ENCODE measurements at regions not wholly inside any gene's neighbourhood (a gene's known extent, or its start where the extent isn't known, plus 50 kb on each side); places are given as distances from the start of the nearest gene placed in this dataset.
A peak's percentile ranks its signal among the peaks of the same experiment; 100 is the strongest.
"Not testable (repeated sequence)": the region's sequence is repeated elsewhere in the genome, so short reads cannot be mapped to it uniquely, and the experiment has no call there.

DNA sequence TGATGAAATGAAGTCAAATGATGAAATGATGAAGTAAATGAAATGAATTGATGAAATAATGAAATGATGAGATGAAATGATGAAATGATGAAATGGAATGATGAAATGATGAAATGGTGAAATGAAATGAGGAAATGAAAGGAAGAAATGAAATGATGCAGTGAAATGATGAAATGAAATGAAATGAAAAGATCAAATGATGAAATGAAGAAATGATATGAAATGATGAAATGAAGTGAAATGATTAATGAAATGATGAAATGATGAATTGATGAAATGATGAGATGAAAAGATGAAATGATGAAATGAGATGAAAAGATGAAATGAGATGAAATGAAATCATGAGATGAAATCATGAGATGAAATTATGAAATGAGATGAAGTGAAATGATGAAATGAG, 139.2 kb upstream of the ERV3-1 start:
- DNase-seq = not testable (repeated sequence)

DNA sequence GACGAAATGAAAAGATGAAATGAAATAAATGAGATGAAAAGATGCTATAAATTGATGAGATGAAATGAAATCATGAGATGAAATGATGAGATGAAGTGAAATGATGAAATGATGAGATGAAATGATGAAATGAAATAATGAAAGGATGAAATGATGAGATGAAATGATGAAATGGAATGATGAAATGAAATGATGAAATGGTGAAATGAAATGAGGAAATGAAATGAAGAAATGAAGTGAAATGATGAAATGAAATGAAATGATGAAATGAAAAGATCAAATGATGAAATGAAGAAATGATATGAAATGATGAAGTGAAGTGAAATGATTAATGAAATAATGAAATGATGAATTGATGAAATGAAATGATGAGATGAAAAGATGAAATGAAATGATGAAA, 138.5 kb upstream of the ERV3-1 start:
- DNase-seq = not testable (repeated sequence)

DNA sequence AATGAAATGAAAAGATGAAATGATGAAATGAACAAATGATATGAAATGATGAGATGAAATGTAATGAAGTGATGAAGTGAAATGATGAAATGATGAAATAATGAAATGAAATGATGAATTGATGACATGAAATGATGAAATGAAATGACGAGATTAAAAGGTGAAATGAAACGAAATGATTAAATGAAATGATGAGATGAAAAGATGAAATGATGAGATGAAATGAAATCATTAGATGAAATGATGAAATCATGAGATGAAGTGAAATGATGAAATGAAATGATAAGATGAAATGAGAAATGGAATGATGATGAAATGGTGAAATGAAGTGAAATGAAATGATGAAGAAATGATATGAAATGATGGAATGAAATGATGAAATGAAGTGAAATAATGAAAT, 138.1 kb upstream of the ERV3-1 start:
- not testable (repeated sequence) for DNase-seq

DNA sequence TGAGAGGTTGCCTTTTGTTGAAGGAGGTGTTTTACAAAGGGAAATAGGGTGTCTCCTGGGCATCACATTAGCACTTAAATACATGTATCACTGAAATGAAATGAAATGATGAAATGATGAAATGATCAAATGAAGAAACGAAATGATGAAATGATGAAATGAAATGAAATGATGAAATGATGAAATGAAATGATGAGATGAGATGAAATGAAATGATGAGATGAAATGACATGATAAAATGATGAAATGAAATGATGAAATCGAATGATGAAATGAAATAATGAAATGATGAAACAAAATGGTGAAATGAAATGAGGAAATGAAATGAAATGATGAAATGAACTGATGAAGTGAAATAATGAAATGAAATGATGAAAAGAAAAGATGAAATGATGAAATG, 137.6 kb upstream of the ERV3-1 start:
- not testable (repeated sequence) for DNase-seq

DNA sequence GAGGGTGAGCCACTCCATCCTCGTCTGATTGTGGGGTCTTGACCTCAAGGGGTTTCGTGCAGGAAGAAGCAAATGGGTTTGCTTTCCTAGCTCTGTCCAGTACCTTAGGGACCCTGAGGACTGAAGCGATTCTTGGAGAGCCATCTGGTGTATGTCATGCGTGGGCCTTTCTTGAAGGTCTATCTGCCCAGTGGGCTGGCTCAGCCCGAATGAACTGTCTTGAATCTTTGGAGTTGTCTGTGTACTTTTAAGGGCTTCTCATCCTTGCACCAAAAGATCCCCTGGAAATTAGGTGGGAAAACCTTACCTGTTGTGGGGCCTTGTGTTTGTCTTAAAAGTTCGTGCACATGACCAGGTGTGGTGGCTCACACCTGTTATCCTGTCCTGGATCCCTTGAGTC, 135.4 kb upstream of the ERV3-1 start:
- not testable (repeated sequence) for DNase-seq

DNA sequence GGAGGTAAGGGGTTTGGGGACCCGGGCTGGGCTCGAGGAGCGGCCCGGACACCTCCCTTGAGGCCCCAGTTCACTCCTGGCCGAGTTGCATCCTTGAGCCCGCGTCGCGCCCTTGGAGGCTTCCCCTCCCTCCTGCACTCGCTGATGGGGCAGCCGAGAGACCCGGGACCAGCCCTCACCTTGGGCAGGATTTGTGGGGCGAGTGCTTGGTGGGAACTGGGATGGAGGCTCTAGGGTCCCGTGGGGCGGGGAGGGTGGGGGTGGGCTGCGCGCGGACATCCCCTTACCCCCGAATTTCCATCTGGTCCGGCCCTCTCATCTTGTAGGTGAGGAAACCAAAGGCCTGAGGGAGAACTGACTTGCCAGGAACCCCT, 134.9 kb upstream of the ERV3-1 start:
- not testable (repeated sequence) for DNase-seq

DNA sequence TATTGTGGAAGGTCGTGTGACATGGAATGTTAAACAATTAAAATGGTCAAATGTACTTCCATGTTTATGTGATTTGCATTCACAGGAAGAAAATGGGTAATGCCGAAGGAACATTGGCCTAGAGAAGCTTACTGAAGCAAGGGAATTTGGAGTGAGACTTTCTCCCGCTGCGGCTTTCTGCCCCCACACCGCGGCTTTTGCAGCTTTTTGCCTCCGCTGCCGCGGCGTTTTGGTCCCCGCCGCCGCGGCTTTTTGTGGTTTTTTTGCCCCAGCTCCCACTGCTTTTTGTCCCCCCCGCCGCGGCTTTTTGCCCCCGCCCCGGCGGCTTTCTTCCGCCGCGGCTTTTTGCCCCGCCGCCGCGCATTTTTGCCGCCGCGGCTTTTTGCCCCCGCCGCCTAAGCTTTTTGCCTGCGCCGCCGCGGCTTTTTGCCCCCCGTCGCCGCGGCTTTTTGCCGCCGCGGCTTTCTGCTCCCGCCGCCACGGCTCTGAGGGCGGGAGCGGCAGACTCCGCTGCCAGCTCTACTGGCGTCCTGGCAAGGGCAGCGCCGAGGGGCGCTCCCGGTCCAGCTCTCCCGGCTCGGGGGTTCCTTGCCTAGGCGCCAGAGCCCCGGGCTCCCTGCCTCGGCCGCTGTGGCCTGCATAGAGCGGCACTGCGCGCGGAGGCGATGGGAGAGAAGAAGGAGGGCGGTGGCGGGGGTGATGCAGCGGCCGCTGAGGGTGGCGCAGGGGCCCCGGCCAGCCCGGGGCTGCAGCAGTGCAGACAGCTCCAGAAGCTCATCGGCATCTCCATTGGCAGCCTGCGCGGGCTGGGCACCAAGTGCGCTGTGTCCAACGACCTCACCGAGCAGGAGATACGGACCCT, 134.3 kb upstream of the ERV3-1 start:
- DNase-seq = not testable (repeated sequence)

DNA sequence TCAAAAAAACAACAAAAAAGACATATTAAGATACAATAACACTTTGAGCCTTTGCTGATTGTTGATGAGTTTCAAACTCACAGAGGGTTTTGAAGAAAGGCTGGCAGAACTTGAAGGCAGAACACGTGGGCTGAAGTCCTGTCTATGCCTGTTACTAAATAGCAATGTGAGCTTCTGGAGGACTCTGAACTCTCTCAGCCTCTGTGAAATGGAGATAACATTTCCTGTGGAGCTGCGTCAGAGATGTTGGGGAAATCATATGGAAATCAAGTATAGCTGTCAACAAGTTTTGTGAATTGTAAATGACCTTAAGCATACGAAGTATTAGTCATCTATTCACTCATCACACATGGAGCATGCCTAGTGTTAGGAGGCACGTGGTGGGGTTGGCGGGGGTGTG, 130.4 kb upstream of the ERV3-1 start:
- not testable (repeated sequence) for DNase-seq

DNA sequence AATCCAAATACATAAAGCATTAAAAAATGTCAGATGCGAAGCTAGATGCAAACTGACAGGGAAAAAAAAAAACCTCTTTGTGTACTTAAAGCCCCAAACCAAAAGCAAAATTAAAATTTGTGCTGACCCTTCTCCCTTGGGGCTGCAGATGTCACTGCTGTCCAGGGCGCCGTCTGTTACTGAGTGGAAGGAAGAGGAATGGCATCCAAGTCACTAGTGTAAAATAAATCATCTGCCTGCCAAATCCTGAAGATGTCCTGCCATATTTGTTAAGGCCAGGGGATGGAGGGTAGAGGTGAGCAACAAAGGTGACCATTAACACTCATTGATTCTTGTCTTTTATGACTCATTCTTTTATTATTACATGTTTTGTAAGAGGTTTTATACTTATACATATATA, 126.6 kb upstream of the ERV3-1 start:
- DNase-seq = not testable (repeated sequence)

DNA sequence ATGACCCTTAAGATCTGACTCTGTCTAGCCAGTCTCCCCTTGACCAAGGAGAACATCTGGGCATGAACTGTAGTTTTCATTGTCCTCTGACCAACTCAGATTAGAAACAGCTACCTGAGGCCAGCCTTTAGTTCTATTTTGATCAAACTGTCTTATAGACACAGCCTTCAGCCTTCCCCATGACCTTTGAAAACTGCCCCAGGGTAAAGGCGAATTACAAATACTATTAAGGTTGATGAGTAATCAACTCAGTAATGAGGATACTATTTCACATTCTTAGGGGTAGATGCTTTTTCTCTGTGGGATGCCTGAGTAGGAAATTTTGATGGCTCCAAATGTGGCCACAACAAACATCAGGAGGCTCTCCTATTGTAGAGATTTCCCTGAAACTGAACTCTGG, 125.8 kb upstream of the ERV3-1 start:
- not testable (repeated sequence) for DNase-seq

DNA sequence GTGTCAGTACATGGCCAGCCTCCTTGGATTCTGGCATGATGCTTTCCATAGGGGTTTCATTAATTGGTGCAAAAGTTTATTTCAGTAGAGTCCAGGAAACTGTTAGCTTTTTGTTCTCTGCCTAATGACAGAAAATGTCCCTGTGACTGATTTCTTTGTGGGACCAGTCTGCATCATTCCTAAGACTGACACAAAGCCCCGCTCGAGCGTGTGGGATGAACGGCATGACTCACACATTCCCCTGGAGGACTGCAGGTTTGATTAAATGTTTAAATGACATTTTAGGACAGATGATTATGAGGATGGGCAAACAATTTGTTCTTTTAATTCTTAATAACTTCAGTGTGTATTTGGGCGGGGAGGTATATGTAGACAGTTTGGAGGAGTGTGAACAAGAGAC, 120.9 kb upstream of the ERV3-1 start:
- not testable (repeated sequence) for DNase-seq

DNA sequence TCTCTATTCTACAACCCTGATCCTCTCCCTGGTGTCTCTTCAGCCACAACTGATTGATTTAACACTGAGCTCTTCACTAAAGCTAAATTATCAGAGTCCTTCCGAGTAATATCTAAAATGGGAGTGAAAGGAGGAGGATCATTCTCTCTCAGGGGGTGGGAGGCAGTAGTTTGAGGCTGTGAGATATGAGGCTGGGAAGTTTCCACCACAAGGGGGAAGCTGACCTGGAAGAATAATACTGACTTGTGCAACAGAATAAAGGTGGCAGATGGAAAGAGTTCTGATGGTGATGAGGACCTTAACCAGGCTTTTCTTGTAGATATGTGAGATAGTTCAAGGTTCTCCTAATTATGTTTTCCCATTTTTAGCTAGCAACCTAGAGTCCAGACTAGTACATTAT, 118.1 kb upstream of the ERV3-1 start:
- not testable (repeated sequence) for DNase-seq

DNA sequence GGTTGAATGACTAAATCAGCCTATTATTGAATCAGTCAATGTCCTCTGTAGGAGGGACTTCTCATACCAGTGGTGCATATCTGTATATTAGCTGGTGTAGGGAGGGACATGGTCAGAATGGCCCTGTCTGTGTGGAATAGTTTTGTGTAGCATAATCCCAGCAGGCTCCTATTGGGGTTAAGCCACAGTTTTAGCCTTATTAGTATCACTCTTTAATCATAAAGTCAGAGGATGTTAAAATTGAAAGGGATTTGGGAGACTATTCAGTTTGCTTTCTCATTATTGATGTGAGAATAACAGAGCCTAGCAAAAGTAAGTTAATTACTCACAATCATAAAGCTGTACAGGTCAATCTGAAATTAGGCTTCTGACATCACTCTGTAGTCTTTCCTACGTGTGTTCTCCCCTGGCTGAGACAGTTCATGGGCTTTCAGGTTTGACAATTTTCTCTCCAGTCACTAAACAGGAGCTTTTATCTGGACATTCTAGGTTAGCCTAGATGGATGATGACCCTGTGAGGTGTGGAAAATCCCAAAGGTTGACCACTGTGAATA, 99.2 kb upstream of the ERV3-1 start:
- not testable (repeated sequence) for DNase-seq

DNA sequence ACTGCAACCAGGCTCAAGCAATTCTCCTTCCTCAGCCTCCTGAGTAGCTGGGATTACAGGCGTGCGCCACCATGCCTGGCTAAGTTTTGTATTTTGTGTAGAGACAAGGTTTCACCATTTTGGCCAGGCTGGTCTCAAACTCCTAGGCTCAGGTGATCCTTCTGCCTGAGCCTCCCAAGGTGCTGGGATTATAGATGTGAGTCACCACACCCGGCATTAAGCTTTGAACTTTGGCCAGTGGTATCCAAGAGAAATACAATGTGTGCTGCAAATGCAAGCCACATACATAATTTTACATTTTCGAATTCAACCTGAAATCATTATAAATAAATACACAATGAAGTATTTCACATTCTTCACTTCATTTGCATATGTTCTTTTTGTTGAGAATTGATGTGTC, 94.0 kb upstream of the ERV3-1 start:
- not testable (repeated sequence) for DNase-seq

DNA sequence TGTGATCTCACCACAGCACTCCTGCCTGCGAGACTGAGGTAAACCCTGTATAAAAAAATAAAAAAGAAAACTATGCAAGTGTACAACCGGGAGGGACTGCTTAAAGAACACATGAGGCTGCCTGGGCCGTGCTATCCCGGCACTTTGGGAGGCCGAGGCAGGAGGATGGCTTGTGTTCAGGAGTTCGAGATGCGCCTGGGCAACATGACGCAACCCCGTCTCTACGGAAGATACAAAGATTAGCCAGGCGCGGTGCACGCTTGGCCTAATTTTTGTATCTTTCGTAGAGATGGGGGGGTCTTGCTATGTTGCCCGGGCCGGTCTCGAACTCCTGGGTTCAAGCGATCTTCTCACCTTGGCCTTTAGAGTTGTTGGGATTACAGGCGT, 75.2 kb upstream of the ERV3-1 start:
- not testable (repeated sequence) for DNase-seq

DNA sequence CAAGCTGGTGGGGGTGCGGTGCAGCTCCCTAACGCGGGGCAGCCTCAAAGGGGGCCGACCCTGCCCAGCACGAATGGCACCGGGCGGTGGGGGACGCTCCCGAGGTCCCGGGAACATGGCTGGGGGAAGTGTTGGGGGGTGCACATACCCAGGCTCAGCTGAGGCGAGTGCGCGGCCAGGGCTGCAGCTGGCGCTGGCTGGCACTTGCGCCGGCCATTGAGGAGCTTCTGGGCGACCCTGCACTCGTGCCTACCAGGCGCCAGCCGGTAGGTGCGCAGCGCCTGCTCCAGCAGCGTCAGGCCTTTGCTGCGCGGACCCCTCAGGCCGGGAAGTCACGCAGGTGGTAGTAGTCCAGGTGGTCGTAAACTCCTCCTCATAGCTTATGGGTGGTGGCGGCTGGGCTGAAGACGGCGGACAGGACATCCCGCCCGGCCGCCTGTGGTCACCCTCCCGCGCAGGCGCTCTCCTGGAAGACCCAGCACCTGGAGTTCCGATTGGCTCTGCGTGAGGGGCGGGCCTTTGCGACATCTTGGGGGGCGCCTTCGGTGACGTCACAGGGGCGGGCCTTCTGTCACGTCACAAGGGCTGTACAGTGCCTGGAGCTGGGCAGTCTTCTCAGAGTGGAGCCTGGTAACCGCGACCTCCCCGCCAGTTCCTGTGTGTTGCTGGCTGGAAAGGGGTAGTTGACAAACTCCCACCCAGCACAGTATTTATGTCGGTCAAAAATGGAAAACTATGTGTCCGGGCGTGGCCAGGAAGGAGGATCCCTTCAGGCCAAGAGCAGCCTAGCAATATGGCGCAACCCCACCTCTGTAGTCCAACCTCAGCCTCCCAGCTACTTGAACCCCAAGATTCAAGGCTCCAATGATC, 74.5 kb upstream of the ERV3-1 start:
- DNase-seq = peak; percentile 85

DNA sequence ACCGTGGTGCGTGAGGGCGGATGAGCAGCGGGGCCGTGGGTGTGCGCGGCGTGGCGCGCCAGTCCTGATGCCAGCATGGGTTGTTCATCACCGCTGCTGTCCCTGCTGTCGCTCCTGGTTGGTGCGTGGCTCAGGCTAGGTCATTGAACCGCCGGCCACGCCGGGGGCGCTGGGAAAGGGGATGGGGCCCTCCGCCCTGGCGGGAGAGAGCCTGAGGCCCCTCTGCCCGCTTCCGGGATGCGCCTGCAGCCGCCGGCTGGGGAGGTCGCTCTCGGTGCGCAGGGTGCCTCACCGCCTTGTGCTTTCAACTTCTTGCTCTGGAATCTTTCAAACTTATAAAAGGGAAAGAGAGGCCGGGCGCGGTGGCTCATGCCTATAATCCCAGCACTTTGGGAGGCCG, 68.5 kb upstream of the ERV3-1 start:
- DNase-seq = not testable (repeated sequence)

DNA sequence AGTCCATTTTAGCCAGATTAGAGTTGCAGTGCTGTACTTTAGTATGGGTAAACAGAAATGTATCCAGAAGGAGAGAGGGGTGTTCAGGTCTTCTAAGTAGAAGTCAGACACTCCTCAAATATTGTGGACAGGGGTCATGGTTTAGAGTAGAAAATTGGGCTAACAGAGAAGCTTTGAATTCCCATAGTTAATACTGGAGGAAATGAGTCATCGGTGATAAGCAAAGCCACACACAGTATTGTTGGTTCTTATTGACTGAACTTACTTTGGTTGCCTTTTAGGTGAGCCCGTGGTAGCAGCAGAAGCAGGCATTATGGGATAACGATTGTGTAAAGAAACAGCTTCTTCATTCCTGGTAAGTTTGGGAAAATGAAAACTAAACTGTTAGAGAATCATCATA, 66.7 kb upstream of the ERV3-1 start:
- DNase-seq = not testable (repeated sequence)

DNA sequence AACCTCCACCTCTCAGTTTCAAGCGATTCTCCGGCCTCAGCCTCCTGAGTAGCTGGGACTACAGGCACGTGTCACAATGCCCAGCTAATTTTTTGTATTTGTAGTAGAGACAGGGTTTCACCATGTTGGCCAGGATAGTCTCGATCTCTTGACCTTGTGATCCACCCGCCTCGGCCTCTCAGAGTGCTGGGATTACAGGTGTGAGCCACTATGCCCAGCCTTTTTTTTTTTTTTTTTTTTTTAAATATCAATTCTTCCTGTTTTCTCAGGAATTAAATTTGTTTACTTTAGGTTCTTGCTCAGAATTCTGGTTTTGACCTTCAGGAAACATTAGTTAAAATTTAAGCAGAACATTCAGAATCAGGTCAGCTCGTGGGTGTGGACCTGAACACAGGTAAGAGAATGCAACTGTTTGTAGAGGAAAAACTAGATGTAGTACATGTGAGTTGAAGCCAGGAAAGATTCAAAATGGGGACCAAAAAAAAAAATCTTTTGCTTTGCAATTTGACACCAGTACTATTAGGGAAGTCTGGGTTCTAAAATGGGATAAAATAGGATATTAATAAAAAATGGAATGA, 65.5 kb upstream of the ERV3-1 start:
- DNase-seq = not testable (repeated sequence)

DNA sequence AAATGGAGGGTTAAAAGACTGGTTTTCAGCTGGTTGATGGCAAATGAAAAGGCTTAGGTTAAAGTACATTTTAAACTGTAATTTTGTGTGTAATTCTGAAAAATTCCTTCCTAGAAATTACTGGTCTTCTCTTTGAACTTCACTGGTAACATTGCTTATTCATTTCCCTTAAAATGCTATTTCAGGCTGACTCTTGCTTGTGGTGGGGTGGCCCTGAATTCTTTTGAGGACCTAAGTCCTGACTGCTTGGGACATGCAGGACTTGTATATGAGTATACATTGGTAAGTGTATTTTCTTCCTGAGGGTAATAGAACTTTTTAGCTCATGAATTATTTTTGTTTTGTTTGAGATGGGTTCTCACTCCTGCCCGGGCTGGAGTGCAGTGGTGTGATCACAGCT, 63.0 kb upstream of the ERV3-1 start:
- not testable (repeated sequence) for DNase-seq

DNA sequence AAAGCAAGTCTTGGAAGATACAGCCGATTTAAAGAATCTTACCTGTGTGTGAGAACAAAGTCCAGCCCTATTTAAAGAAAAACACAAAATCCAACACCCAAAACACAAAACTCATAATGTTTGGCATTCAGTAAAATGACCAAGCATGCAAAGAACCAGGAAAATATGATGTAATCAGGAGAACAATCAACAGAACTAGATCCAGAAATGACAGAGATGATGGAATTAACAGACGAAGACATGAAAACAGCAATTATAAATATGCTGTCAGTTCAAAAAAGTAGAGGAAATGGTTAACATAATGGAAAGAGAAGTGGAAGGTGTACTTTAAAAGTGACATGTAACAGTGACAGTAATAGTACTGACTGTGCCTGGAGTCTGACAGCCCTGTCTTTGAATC, 56.1 kb upstream of the ERV3-1 start:
- DNase-seq = not testable (repeated sequence)

DNA sequence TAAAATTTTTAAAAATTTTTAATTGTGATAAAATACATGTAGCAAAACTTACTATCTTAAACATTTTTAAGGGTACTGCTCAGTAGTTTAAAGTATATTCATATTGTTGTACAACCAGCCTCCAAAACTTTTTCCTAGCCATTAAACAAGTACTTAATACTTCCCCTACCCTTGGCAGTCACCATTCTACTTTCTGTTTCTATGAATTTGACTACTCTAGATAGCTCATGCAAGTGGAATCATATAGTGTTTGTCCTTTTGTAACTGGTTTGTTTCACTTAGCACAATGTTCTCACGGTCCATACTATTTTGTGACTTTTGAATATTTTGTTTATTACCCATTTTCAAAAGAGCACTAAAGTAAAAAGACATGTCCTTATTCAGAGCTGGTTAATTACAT, 52.8 kb upstream of the ERV3-1 start:
- not testable (repeated sequence) for DNase-seq
